ENCODE measurements at regions not wholly inside any gene's neighbourhood (a gene's known extent, or its start where the extent isn't known, plus 50 kb on each side); places are given as distances from the start of the nearest gene placed in this dataset.
"Not testable (repeated sequence)": the region's sequence is repeated elsewhere in the genome, so short reads cannot be mapped to it uniquely, and the experiment has no call there.

GRCh38 chr1:183737916-183738315, 67.0 kb upstream of the RGL1 start:
- TF ChIP-seq, protein P1, sequence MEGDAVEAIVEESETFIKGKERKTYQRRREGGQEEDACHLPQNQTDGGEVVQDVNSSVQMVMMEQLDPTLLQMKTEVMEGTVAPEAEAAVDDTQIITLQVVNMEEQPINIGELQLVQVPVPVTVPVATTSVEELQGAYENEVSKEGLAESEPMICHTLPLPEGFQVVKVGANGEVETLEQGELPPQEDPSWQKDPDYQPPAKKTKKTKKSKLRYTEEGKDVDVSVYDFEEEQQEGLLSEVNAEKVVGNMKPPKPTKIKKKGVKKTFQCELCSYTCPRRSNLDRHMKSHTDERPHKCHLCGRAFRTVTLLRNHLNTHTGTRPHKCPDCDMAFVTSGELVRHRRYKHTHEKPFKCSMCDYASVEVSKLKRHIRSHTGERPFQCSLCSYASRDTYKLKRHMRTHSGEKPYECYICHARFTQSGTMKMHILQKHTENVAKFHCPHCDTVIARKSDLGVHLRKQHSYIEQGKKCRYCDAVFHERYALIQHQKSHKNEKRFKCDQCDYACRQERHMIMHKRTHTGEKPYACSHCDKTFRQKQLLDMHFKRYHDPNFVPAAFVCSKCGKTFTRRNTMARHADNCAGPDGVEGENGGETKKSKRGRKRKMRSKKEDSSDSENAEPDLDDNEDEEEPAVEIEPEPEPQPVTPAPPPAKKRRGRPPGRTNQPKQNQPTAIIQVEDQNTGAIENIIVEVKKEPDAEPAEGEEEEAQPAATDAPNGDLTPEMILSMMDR (conservative IDR thresholded peaks at IDR 0.05 in 1 of 2, IDR thresholded peaks at IDR 0.05 in 1 of 2; ENCODE audit: low read depth in 1 of 2, low read length in 2 of 2): not testable (repeated sequence)
- not testable (repeated sequence) for TF ChIP-seq EZH2 (IDR thresholded peaks at IDR 0.05; ENCODE audit: low read length, missing control alignments)

Data from fibroblast of lung (primary cell).